OCI-LY1 (cell line): ENCODE measurements at regions not wholly inside any gene's neighbourhood (a gene's known extent, or its start where the extent isn't known, plus 50 kb on each side); places are given as distances from the start of the nearest gene placed in this dataset.

ENCODE experiments used
- CTCF ChIP-seq: fragments of 200-600 bp; sonication (generic), shearing (Covaris generic); IDR thresholded peaks from 2 replicates; pipeline ENCODE4 v1.5.1; 2017; ENCODE audit warnings: mild to moderate bottlenecking, antibody characterized with exemption, low read length, moderate library complexity, mixed read lengths
- EZH2 ChIP-seq: fragments of 200-600 bp; sonication (generic), shearing (Covaris generic); IDR thresholded peaks from 2 replicates; pipeline ENCODE4 v1.8.0; 2017; ENCODE audit warnings: borderline replicate concordance, mixed run types, mild to moderate bottlenecking, antibody characterized with exemption, low read length, moderate library complexity, mixed read lengths

- no peak for TF ChIP-seq CTCF
- no peak for TF ChIP-seq EZH2
Observed at GRCh38 chr3:690770-691169, 402.1 kb upstream of the CNTN6 start.
